ENCODE measurements at regions not wholly inside any gene's neighbourhood (a gene's known extent, or its start where the extent isn't known, plus 50 kb on each side); places are given as distances from the start of the nearest gene placed in this dataset.

- no peak for TF ChIP-seq CTCF (IDR thresholded peaks at IDR 0.05)
- Histone ChIP-seq H3K4me1 (peaks cover 0 to 21% (median 10%) of the 10 kb centered on the region in 4 donors), H3K27me3 (no peaks in the 10 kb centered on the region), H3K36me3 (no peaks in the 10 kb centered on the region), H3K9me3 (no peaks in the 10 kb centered on the region), H3K27ac (no peak overlapping the region), H3K4me3 (no peak overlapping the region)
- no peak for DNase-seq
- intact Hi-C loops (cut with DNase I; ENCODE audit: low total_unique reads): no loop called here
These were observed 63.2 kb upstream of the SPAG16 start for GRCh38 chr2:213220967-213221603.

GRCh38 chr2:213221957-213222356 is 62.3 kb upstream of the SPAG16 start:
- Histone ChIP-seq H3K4me3 (no peak overlapping the region), H3K36me3 (no peaks in the 10 kb centered on the region), H3K27me3 (no peaks in the 10 kb centered on the region), H3K4me1 (peaks cover 0 to 12% (median 8%) of the 10 kb centered on the region in 4 donors), H3K27ac (no peak overlapping the region), H3K9me3 (no peaks in the 10 kb centered on the region)
- intact Hi-C loops (cut with DNase I; ENCODE audit: low total_unique reads): no loop called here
- TF ChIP-seq CTCF (IDR thresholded peaks at IDR 0.05): no peak
- DNase-seq: no peak

GRCh38 chr2:213224366-213224765 is 59.9 kb upstream of the SPAG16 start:
- intact Hi-C loops (cut with DNase I; ENCODE audit: low total_unique reads): no loop called here
- H3K27me3 ChIP-seq: no peaks in the 10 kb centered on the region
- no peak for TF ChIP-seq CTCF (IDR thresholded peaks at IDR 0.05)
- peaks cover 0 to 5% (median 0%) of the 10 kb centered on the region in 4 donors for H3K4me1 ChIP-seq
- no peak overlapping the region for H3K4me3 ChIP-seq
- no peak overlapping the region for H3K27ac ChIP-seq
- H3K9me3 ChIP-seq: no peaks in the 10 kb centered on the region
- H3K36me3 ChIP-seq: no peaks in the 10 kb centered on the region
- no peak for DNase-seq

- Histone ChIP-seq H3K36me3 (no peaks in the 10 kb centered on the region), H3K4me3 (no peak overlapping the region), H3K27me3 (no peaks in the 10 kb centered on the region), H3K9me3 (no peaks in the 10 kb centered on the region), H3K4me1 (no peaks in the 10 kb centered on the region), H3K27ac (no peak overlapping the region)
- DNase-seq: no peak
- no peak for TF ChIP-seq CTCF (IDR thresholded peaks at IDR 0.05)
- intact Hi-C loops (cut with DNase I; ENCODE audit: low total_unique reads): no loop called here
These were observed 58.4 kb upstream of the SPAG16 start for GRCh38 chr2:213225866-213226265.

- no peak for TF ChIP-seq CTCF (IDR thresholded peaks at IDR 0.05)
- intact Hi-C loops (cut with DNase I; ENCODE audit: low total_unique reads): no loop called here
- Histone ChIP-seq H3K4me1 (peaks cover 0 to 1% (median 0%) of the 10 kb centered on the region in 4 donors), H3K27ac (no peak overlapping the region), H3K36me3 (no peaks in the 10 kb centered on the region), H3K27me3 (no peaks in the 10 kb centered on the region), H3K4me3 (no peak overlapping the region), H3K9me3 (no peaks in the 10 kb centered on the region)
- no peak for DNase-seq
These were observed 56.8 kb upstream of the SPAG16 start for GRCh38 chr2:213227458-213227857.

GRCh38 chr2:213228638-213229037 is 55.6 kb upstream of the SPAG16 start:
- DNase-seq: no peak
- H3K4me1 ChIP-seq: peaks cover 0 to 12% (median 0%) of the 10 kb centered on the region in 4 donors
- TF ChIP-seq CTCF (IDR thresholded peaks at IDR 0.05): no peak
- intact Hi-C loops (cut with DNase I; ENCODE audit: low total_unique reads): no loop called here
- no peaks in the 10 kb centered on the region for H3K9me3 ChIP-seq
- H3K4me3 ChIP-seq: no peak overlapping the region
- H3K36me3 ChIP-seq: no peaks in the 10 kb centered on the region
- H3K27me3 ChIP-seq: no peaks in the 10 kb centered on the region
- no peak overlapping the region for H3K27ac ChIP-seq

All from tibial artery (tissue), 4 donors.